Spleen (tissue), 11 donors: ENCODE measurements at regions not wholly inside any gene's neighbourhood (a gene's known extent, or its start where the extent isn't known, plus 50 kb on each side); places are given as distances from the start of the nearest gene placed in this dataset.

Experiments used
- DNase-seq: peaks from one replicate; pipeline ENCODE4 v3.0.0-alpha.2; 2020
- H3K27ac ChIP-seq, 8 donors: fragments of 200-600 bp; sonication (generic) in 7 of 8; 1 replicate in 4 of 8; 2 replicates in 4 of 8; pipeline versions ENCODE4 v1.5.0 to v1.8.0; 2016 to 2021; ENCODE audit warnings: inconsistent platforms in 4 of 8, mild to moderate bottlenecking in 4 of 8, moderate library complexity in 1 of 8
- H3K27me3 ChIP-seq, 7 donors: fragments of 200-600 bp; sonication (generic) in 6 of 7; replicated peaks in 1 of 7; 1 replicate in 4 of 7; 2 replicates in 3 of 7; pipeline versions ENCODE4 v1.5.0 to v1.8.0; 2016 to 2021; ENCODE audit warnings: inconsistent platforms in 3 of 7, mild to moderate bottlenecking in 1 of 7
- H3K36me3 ChIP-seq, 6 donors: fragments of 200-600 bp; sonication (generic) in 5 of 6; 1 replicate in 4 of 6; 2 replicates in 2 of 6; pipeline versions ENCODE4 v1.5.0 to v1.8.0; 2016 to 2021; ENCODE audit warnings: inconsistent platforms in 2 of 6
- H3K4me1 ChIP-seq, 6 donors: fragments of 200-600 bp; sonication (generic) in 5 of 6; 1 replicate in 3 of 6; 2 replicates in 3 of 6; pipeline versions ENCODE4 v1.5.0 to v1.8.0; 2016 to 2021; ENCODE audit warnings: inconsistent platforms in 3 of 6
- H3K4me3 ChIP-seq, 8 donors: fragments of 200-600 bp; sonication (generic) in 7 of 8; 1 replicate in 4 of 8; 2 replicates in 4 of 8; pipeline versions ENCODE4 v1.5.0 to v1.8.0; 2016 to 2021; ENCODE audit warnings: inconsistent platforms in 4 of 8, mild to moderate bottlenecking in 4 of 8, moderate library complexity in 2 of 8
- H3K9me3 ChIP-seq, 8 donors: fragments of 200-600 bp; sonication (generic) in 7 of 8; 1 replicate in 4 of 8; 2 replicates in 4 of 8; pipeline versions ENCODE4 v1.5.0 to v1.8.0; 2016 to 2021; ENCODE audit warnings: inconsistent platforms in 4 of 8
- CTCF ChIP-seq, 11 experiments: fragments of 200-600 bp in 7 of 11; fragments of 450-650 bp in 4 of 11; sonication (generic) in 4 of 11; IDR thresholded peaks in 8 of 11; conservative IDR thresholded peaks in 3 of 11; 1 replicate in 7 of 11; 2 replicates in 4 of 11; pipeline versions ENCODE4 v1.4.0 to v1.8.0; 2016 to 2021; ENCODE audit warnings: antibody characterized with exemption in 11 of 11, inconsistent platforms in 4 of 11, mild to moderate bottlenecking in 1 of 11
- POLR2A ChIP-seq, 3 donors: fragments of 450-650 bp; IDR thresholded peaks; one replicate each; pipeline ENCODE4 v1.5.1; 2017; ENCODE audit warnings: antibody characterized with exemption in 3 of 3, mild to moderate bottlenecking in 1 of 3
- POLR2AphosphoS5 ChIP-seq, 3 donors: sonication (generic); formaldehyde crosslinking; IDR thresholded peaks; one replicate each; pipeline ENCODE4 v1.5.1; 2017; ENCODE audit warnings: antibody characterized with exemption in 3 of 3
- WGBS, 5 donors: extraction: QIAGEN DNeasy Blood & Tissue Kit in 3 of 5; methylation state at CpG; one replicate each; pipeline versions ENCODE4 v1.1.5 to v1.1.7; 2013 to 2018; 5-methylcytosine and 5-hydroxymethylcytosine counted together
- intact Hi-C: fragments of 100-400 bp; cut with DNase I; formaldehyde crosslinking; loops from one replicate; pipeline ENCODE4 v1.15.0; 2023; ENCODE audit warnings: low total_unique reads
- donor health status: healthy with polysubstance abuse.
- donor health status: DM: no; HTN: no; CAD: no; lungs with moderate emphysema.
- donor health status: DM: no; HTN: no; CAD: no.
- donor health status: Bipolar disorder and iron deficiency.
- donor health status: healthy.
- donor health status: DM: no; HTN: no; CAD: no.
- donor health status: DM: yes; HTN: yes; CAD: no.

- Histone ChIP-seq H3K4me1 (peaks cover 0 to 13% (median 0%) of the 10 kb centered on the region in 6 donors), H3K9me3 (no peaks in the 10 kb centered on the region), H3K27ac (no peak overlapping the region), H3K4me3 (no peak overlapping the region), H3K36me3 (no peaks in the 10 kb centered on the region), H3K27me3 (no peaks in the 10 kb centered on the region)
- no peak for DNase-seq
- intact Hi-C loops: no loop called here
- no peak for TF ChIP-seq CTCF (IDR thresholded peaks at IDR 0.05 in 8 of 11, conservative IDR thresholded peaks at IDR 0.05 in 3 of 11)
- no peak for TF ChIP-seq POLR2A (IDR thresholded peaks at IDR 0.05)
- TF ChIP-seq POLR2AphosphoS5 (IDR thresholded peaks at IDR 0.05): no peak
Observed at GRCh38 chr2:217477583-217477982, 525.2 kb downstream of the TNS1 start.

- H3K4me1 ChIP-seq: peaks cover 0 to 13% (median 0%) of the 10 kb centered on the region in 6 donors
- DNase-seq: no peak
- intact Hi-C loops: no loop called here
- no peaks in the 10 kb centered on the region for H3K36me3 ChIP-seq
- H3K9me3 ChIP-seq: no peaks in the 10 kb centered on the region
- no peak overlapping the region for H3K4me3 ChIP-seq
- WGBS, 5 donors: 74 to 87% (median 81%) methylated on average over 4 of the region's 4 CpGs
- H3K27me3 ChIP-seq: no peaks in the 10 kb centered on the region
- TF ChIP-seq POLR2A (IDR thresholded peaks at IDR 0.05) (no peak), CTCF (IDR thresholded peaks at IDR 0.05 in 8 of 11, conservative IDR thresholded peaks at IDR 0.05 in 3 of 11) (no peak), POLR2AphosphoS5 (IDR thresholded peaks at IDR 0.05) (no peak)
- peak overlapping the region in 3 of 8 donors; percentile 18 to 32 (median 19) for H3K27ac ChIP-seq
Observed at GRCh38 chr2:217475791-217476190, 527.0 kb downstream of the TNS1 start.

GRCh38 chr2:217475101-217475500, 527.7 kb downstream of the TNS1 start:
- Histone ChIP-seq H3K9me3 (no peaks in the 10 kb centered on the region), H3K4me1 (peaks cover 0 to 13% (median 0%) of the 10 kb centered on the region in 6 donors), H3K27ac (peak overlapping the region in 2 of 8 donors; percentile 15 to 32), H3K36me3 (no peaks in the 10 kb centered on the region), H3K27me3 (no peaks in the 10 kb centered on the region), H3K4me3 (no peak overlapping the region)
- TF ChIP-seq CTCF (IDR thresholded peaks at IDR 0.05 in 8 of 11, conservative IDR thresholded peaks at IDR 0.05 in 3 of 11): no peak
- TF ChIP-seq POLR2A (IDR thresholded peaks at IDR 0.05): no peak
- no peak for TF ChIP-seq POLR2AphosphoS5 (IDR thresholded peaks at IDR 0.05)
- DNase-seq: no peak
- intact Hi-C loops: no loop called here
- 68 to 81% (median 73%) methylated on average over 2 of the region's 2 CpGs for WGBS, 5 donors

GRCh38 chr2:217471319-217471718, 531.5 kb downstream of the TNS1 start:
- no peak for DNase-seq
- H3K27me3 ChIP-seq: no peaks in the 10 kb centered on the region
- no peaks in the 10 kb centered on the region for H3K9me3 ChIP-seq
- TF ChIP-seq POLR2A (IDR thresholded peaks at IDR 0.05): no peak
- WGBS, 5 donors: 88 to 98% (median 94%) methylated on average over 1 of the region's 1 CpG
- H3K27ac ChIP-seq: no peak overlapping the region
- H3K4me1 ChIP-seq: peaks cover 0 to 9% (median 0%) of the 10 kb centered on the region in 6 donors
- intact Hi-C loops: no loop called here
- H3K4me3 ChIP-seq: no peak overlapping the region
- no peaks in the 10 kb centered on the region for H3K36me3 ChIP-seq
